Psoas muscle (tissue), 7 donors: ENCODE measurements at regions not wholly inside any gene's neighbourhood (a gene's known extent, or its start where the extent isn't known, plus 50 kb on each side); places are given as distances from the start of the nearest gene placed in this dataset.

Experiments
- ATAC-seq, 4 donors: fragments of 200-7000 bp; cut with Tn5 transposase; one replicate each; pipeline ENCODE4 v1.9.1; 2020; ENCODE audit warnings: moderate library complexity in 3 of 4, mild to moderate bottlenecking in 2 of 4
- DNase-seq, 2 donors: peaks; one replicate each; pipeline ENCODE4 v3.0.0-alpha.2; 2020
- H3K27ac ChIP-seq: fragments of 200-600 bp; one replicate; pipeline ENCODE4 v1.8.0; 2022
- H3K27me3 ChIP-seq, 3 donors: fragments of 200-600 bp in 1 of 3; one replicate each; pipeline versions ENCODE4 v1.6.1 to v1.8.0; 2013 to 2022; ENCODE audit warnings: low read length in 2 of 3, mild to moderate bottlenecking in 2 of 3, moderate library complexity in 1 of 3; ENCODE audit not compliant: insufficient read depth in 3 of 3
- H3K36me3 ChIP-seq, 2 donors: fragments of 200-600 bp in 1 of 2; one replicate each; pipeline versions ENCODE4 v1.6.1 to v1.8.0; 2013 to 2022; ENCODE audit warnings: low read depth in 1 of 2, mild to moderate bottlenecking in 1 of 2, moderate library complexity in 1 of 2; ENCODE audit not compliant: insufficient read depth in 1 of 2
- H3K4me1 ChIP-seq: fragments of 200-600 bp; one replicate; pipeline ENCODE4 v1.8.0; 2022
- H3K4me3 ChIP-seq: fragments of 200-600 bp; one replicate; pipeline ENCODE4 v1.8.0; 2022; ENCODE audit warnings: mild to moderate bottlenecking
- H3K9me3 ChIP-seq: fragments of 200-600 bp; one replicate; pipeline ENCODE4 v1.8.0; 2022
- CTCF ChIP-seq: fragments of 200-600 bp; IDR thresholded peaks from one replicate; pipeline ENCODE4 v1.8.0; 2022; ENCODE audit warnings: antibody characterized with exemption
- WGBS, 3 donors: extraction: QIAGEN DNeasy Blood & Tissue Kit; methylation state at CpG; one replicate each; pipeline versions ENCODE4 v1.1.6 to v1.1.7; 2013; 5-methylcytosine and 5-hydroxymethylcytosine counted together
- intact Hi-C, 2 donors: fragments of 100-400 bp; cut with DNase I; formaldehyde crosslinking; loops; one replicate each; pipeline versions ENCODE4 v1.11.0 to v1.14.2; 2022
- donor health status: healthy with polysubstance abuse.
- donor health status: DM: no; HTN: no; CAD: no; lungs with moderate emphysema.
- donor health status: Bipolar disorder and iron deficiency.
- donor health status: healthy.
- donor health status: DM: yes; HTN: yes; CAD: no.
- donor health status: DM: no; HTN: no; CAD: no.
- donor health status: DM: yes; HTN: yes; CAD: no.

GRCh38 chr15:96924570-96924969, 594.1 kb downstream of the NR2F2 start:
- WGBS, 3 donors, result 0 to 3% (median 2%) methylated on average over 1 of the region's 1 CpG
- intact Hi-C loops, result no loop called here
- Histone ChIP-seq H3K9me3 (no peaks in the 10 kb centered on the region), H3K4me3 (no peak overlapping the region), H3K27me3 (no peaks in the 10 kb centered on the region), H3K36me3 (no peaks in the 10 kb centered on the region), H3K4me1 (no peaks in the 10 kb centered on the region), H3K27ac (no peak overlapping the region)
- no peak for DNase-seq
- no peak for TF ChIP-seq CTCF
- no peak for ATAC-seq

- H3K27me3 ChIP-seq, result peaks cover 9 to 45% (median 13%) of the 10 kb centered on the region in 3 donors
- no peak overlapping the region for H3K27ac ChIP-seq
- TF ChIP-seq CTCF, result no peak
- DNase-seq, result no peak
- 9 to 12% (median 12%) methylated on average over 47 to 50 of the region's 50 CpGs for WGBS, 3 donors
- H3K4me1 ChIP-seq, result no peaks in the 10 kb centered on the region
- peak overlapping the region; percentile 34 for H3K4me3 ChIP-seq
- H3K36me3 ChIP-seq, result no peaks in the 10 kb centered on the region
- intact Hi-C loops, result no loop called here
- ATAC-seq, result no peak
- no peaks in the 10 kb centered on the region for H3K9me3 ChIP-seq
Observed at GRCh38 chr15:96947296-96948229, 617.1 kb downstream of the NR2F2 start.

GRCh38 chr15:96948981-96949380, 618.5 kb downstream of the NR2F2 start:
- ATAC-seq, result no peak
- no peaks in the 10 kb centered on the region for H3K9me3 ChIP-seq
- intact Hi-C loops, result no loop called here
- no peak for TF ChIP-seq CTCF
- no peak for DNase-seq
- H3K27me3 ChIP-seq, result peaks cover 9 to 45% (median 13%) of the 10 kb centered on the region in 3 donors
- 62 to 73% (median 71%) methylated on average over 2 of the region's 2 CpGs for WGBS, 3 donors
- H3K27ac ChIP-seq, result no peak overlapping the region
- H3K36me3 ChIP-seq, result no peaks in the 10 kb centered on the region
- no peak overlapping the region for H3K4me3 ChIP-seq
- H3K4me1 ChIP-seq, result no peaks in the 10 kb centered on the region

GRCh38 chr15:96958721-96959120, 628.2 kb downstream of the NR2F2 start:
- 21 to 45% (median 35%) methylated on average over 2 of the region's 2 CpGs for WGBS, 3 donors
- H3K27me3 ChIP-seq, result no peaks in the 10 kb centered on the region
- no peak for TF ChIP-seq CTCF
- H3K36me3 ChIP-seq, result no peaks in the 10 kb centered on the region
- no peak overlapping the region for H3K27ac ChIP-seq
- no peak for DNase-seq
- intact Hi-C loops, result no loop called here
- no peak for ATAC-seq
- no peaks in the 10 kb centered on the region for H3K4me1 ChIP-seq
- H3K9me3 ChIP-seq, result no peaks in the 10 kb centered on the region
- no peak overlapping the region for H3K4me3 ChIP-seq

GRCh38 chr15:96959501-96959900, 629.0 kb downstream of the NR2F2 start:
- no peaks in the 10 kb centered on the region for H3K9me3 ChIP-seq
- no peak for DNase-seq
- H3K36me3 ChIP-seq, result no peaks in the 10 kb centered on the region
- no peaks in the 10 kb centered on the region for H3K27me3 ChIP-seq
- TF ChIP-seq CTCF, result no peak
- intact Hi-C loops, result no loop called here
- ATAC-seq, result no peak
- H3K27ac ChIP-seq, result no peak overlapping the region
- H3K4me3 ChIP-seq, result no peak overlapping the region
- H3K4me1 ChIP-seq, result no peaks in the 10 kb centered on the region
- WGBS, 3 donors, result 59 to 70% (median 66%) methylated on average over 6 of the region's 6 CpGs
